ENCODE measurements at regions not wholly inside any gene's neighbourhood (a gene's known extent, or its start where the extent isn't known, plus 50 kb on each side); places are given as distances from the start of the nearest gene placed in this dataset.
A peak's percentile ranks its signal among the peaks of the same experiment; 100 is the strongest.

DNA sequence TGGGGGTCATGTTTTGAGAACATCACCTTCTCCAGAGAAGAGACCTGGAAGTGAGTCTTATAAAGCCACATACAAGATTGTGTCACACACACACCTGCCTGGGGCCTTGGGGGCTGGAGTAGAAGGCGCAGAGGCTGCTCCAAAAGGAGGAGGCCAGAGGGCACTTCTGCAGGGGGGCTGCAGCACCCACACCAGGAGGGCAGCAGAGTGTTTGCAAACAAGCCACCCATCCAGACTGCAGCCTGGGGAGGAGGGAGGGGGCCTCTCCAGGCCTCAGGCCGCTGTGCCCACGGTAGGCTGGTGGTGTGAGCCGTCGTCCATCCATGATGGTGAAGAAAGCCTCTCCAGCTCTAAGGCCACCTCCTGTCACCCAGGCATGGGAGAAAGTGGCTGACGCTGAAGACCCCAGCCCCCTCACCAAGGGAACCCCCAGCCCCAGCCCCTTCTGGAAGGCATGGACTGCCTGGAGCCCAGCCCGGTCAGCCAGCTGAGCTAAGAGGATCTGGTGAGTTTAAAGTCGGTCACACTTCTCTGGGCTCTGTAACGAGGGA lies 77.5 kb downstream of the FOXL3 start:
- Histone ChIP-seq H2BK5ac (ENCODE audit: low read length) (no peak overlapping the region), H3K9me3 (replicated peaks in 1 of 2; ENCODE audit: control insufficient read depth in 2 of 2, insufficient read depth in 1 of 2, low read depth in 1 of 2, low read length in 2 of 2) (peaks cover 0 to 3% of the 10 kb centered on the region in 2 donors), H2AK5ac (ENCODE audit: low read depth, low read length) (peak overlapping the region; percentile 65), H3K27ac (replicated peaks; ENCODE audit: low read length) (no peak overlapping the region), H3K18ac (ENCODE audit: low read length) (peak overlapping the region; percentile 72), H4K91ac (ENCODE audit: low read depth, low read length, poor library complexity) (no peak overlapping the region), H2BK12ac (ENCODE audit: low read length) (peak overlapping the region; percentile 46), H3K14ac (ENCODE audit: low read length) (no peak overlapping the region), H2AFZ (ENCODE audit: low read length) (no peak overlapping the region), H2BK15ac (ENCODE audit: low read length) (peak overlapping the region; percentile 83), H3K4ac (ENCODE audit: low read length) (no peak overlapping the region), H2BK120ac (ENCODE audit: low read depth, low read length) (no peak overlapping the region), H3K79me1 (ENCODE audit: low read depth, low read length) (peaks cover 4% of the 10 kb centered on the region), H3K9ac (ENCODE audit: low read depth, low read length, poor library complexity) (peak overlapping the region; percentile 3), H3K23ac (ENCODE audit: low read depth, low read length, poor library complexity) (no peak overlapping the region), H3K36me3 (replicated peaks in 1 of 2; ENCODE audit: control insufficient read depth in 2 of 2, insufficient read depth in 2 of 2, low read length in 2 of 2) (no peaks in the 10 kb centered on the region), H4K8ac (ENCODE audit: low read depth, low read length) (no peak overlapping the region), H3K4me1 (ENCODE audit: control insufficient read depth in 2 of 2, insufficient read depth in 1 of 2, low read depth in 1 of 2, low read length in 2 of 2) (no peaks in the 10 kb centered on the region), H3K4me3 (ENCODE audit: low read length in 2 of 2) (no peak overlapping the region), H3K4me2 (ENCODE audit: insufficient read depth, low read length, poor library complexity, severe bottlenecking) (no peak overlapping the region), H3K27me3 (ENCODE audit: control insufficient read depth in 3 of 3, insufficient read depth in 3 of 3, low read depth in 1 of 3, low read length in 3 of 3) (peaks cover 0 to 11% (median 0%) of the 10 kb centered on the region in 3 experiments)
- no peak for DNase-seq (ENCODE audit: low spot score)
- WGBS, 2 donors (ENCODE audit: extremely low coverage in 2 of 2, insufficient read length in 2 of 2, insufficient replicate concordance in 1 of 2): no CpG with 5 or more reads among the region's 9 CpGs

DNA sequence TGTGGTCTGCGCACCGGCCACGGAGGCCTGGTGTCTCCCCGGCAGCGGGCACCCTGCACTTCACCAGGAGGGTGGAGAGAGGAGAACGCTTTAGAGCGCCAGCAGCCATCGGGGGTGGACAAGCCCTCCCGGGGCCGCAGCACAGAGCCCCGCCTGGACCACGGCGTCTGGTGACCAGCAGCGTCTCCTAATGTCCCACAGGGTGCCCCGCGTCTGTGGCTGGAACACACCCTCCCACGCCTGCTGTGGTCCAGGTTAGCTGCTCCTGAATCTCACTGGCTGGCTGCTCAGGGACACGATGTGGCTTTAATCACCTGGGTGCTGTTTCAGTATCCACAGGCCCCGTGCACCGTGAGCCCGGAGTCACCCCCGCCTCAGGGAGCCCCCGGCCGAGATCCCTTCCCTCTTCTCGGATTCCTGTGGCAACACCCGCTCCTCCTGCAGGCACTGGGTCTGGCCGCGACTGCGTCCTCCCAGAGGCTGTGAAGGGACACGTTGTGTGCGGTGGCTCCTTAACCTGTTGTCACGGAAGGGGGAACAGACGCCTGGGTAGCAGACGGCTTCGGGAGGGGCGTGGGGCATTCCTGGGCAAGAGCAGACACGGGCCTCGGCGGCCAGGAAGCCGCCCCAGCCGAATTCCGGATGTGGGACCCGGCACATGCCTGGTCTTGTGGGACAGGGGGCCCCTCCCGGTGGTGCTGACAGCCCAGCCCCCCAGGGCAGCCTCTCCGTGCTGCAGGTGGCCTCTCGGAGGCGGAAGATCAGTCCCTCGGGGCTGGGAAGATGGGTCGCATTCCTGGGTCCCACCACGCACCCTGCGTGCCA lies 78.9 kb downstream of the FOXL3 start:
- Histone ChIP-seq H3K4me3 (ENCODE audit: low read length in 2 of 2) (no peak overlapping the region), H4K8ac (ENCODE audit: low read depth, low read length) (peak overlapping the region; percentile 75), H3K18ac (ENCODE audit: low read length) (peak overlapping the region; percentile 89), H3K4ac (ENCODE audit: low read length) (peak overlapping the region; percentile 87), H3K9me3 (replicated peaks in 1 of 2; ENCODE audit: control insufficient read depth in 2 of 2, insufficient read depth in 1 of 2, low read depth in 1 of 2, low read length in 2 of 2) (no peaks in the 10 kb centered on the region), H3K14ac (ENCODE audit: low read length) (peak overlapping the region; percentile 84), H2BK15ac (ENCODE audit: low read length) (peak overlapping the region; percentile 82), H2BK12ac (ENCODE audit: low read length) (peak overlapping the region; percentile 76), H3K9ac (ENCODE audit: low read depth, low read length, poor library complexity) (peak overlapping the region; percentile 54), H3K23ac (ENCODE audit: low read depth, low read length, poor library complexity) (peak overlapping the region; percentile 82), H3K36me3 (replicated peaks in 1 of 2; ENCODE audit: control insufficient read depth in 2 of 2, insufficient read depth in 2 of 2, low read length in 2 of 2) (no peaks in the 10 kb centered on the region), H2BK5ac (ENCODE audit: low read length) (no peak overlapping the region), H2AK5ac (ENCODE audit: low read depth, low read length) (peak overlapping the region; percentile 87), H3K27ac (replicated peaks; ENCODE audit: low read length) (no peak overlapping the region), H3K79me1 (ENCODE audit: low read depth, low read length) (peaks cover 4% of the 10 kb centered on the region), H3K4me2 (ENCODE audit: insufficient read depth, low read length, poor library complexity, severe bottlenecking) (no peak overlapping the region), H3K27me3 (ENCODE audit: control insufficient read depth in 3 of 3, insufficient read depth in 3 of 3, low read depth in 1 of 3, low read length in 3 of 3) (peaks cover 0 to 19% (median 0%) of the 10 kb centered on the region in 3 experiments), H2AFZ (ENCODE audit: low read length) (no peak overlapping the region), H3K4me1 (ENCODE audit: control insufficient read depth in 2 of 2, insufficient read depth in 1 of 2, low read depth in 1 of 2, low read length in 2 of 2) (peaks cover 0 to 12% of the 10 kb centered on the region in 2 donors), H4K91ac (ENCODE audit: low read depth, low read length, poor library complexity) (peak overlapping the region; percentile 3), H2BK120ac (ENCODE audit: low read depth, low read length) (peak overlapping the region; percentile 28)
- no CpG with 5 or more reads among the region's 51 CpGs for WGBS, 2 donors (ENCODE audit: extremely low coverage in 2 of 2, insufficient read length in 2 of 2, insufficient replicate concordance in 1 of 2)
- no peak for DNase-seq (ENCODE audit: low spot score)

DNA sequence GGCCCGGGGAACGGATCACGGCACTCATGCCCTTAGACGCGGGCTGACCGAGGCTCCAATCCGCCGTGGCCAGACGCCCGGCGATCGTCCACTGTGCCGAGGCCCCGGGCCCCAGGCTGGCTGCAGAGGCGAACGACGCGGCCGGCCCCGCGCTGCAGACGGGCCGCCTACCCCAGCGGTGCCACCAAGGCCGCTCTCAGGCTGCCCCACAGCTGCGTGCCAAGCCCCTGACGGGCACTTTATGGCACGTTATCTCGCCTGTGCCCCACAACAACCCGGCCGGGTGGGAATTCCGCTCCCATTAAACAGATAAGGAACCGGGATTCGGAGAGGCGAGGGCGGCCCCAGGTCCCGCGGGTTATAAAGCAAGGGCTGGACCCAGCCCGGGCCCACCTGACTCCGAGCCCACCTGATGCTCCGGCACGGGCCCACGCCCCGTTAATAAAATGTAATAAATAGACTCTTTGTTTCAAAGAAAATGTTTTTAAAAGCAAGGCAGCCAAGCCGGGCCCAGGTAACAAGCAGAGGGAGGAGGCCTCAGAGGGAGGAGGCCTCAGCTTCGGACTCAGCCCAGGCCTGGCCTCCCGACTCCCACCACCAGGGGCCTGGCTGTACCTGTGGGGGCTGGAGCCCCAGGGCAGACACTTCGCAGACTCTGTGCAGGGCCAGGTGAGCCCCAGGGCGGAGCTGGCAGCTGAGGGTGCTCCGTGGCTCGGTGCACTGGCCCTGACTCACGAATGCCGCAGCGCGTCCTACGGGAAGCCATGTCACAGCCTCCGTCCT lies 79.7 kb downstream of the FOXL3 start:
- WGBS, 2 donors (ENCODE audit: extremely low coverage in 2 of 2, insufficient read length in 2 of 2, insufficient replicate concordance in 1 of 2): no CpG with 5 or more reads among the region's 57 CpGs
- peak overlapping the region; percentile 75 for H4K8ac ChIP-seq (ENCODE audit: low read depth, low read length)
- H2BK15ac ChIP-seq (ENCODE audit: low read length): peak overlapping the region; percentile 77
- peak overlapping the region; percentile 89 for H3K18ac ChIP-seq (ENCODE audit: low read length)
- H3K4me3 ChIP-seq (ENCODE audit: low read length in 2 of 2): no peak overlapping the region
- H2BK120ac ChIP-seq (ENCODE audit: low read depth, low read length): peak overlapping the region; percentile 28
- no peak for DNase-seq (ENCODE audit: low spot score)
- peak overlapping the region; percentile 96 for H2AK5ac ChIP-seq (ENCODE audit: low read depth, low read length)
- H2AFZ ChIP-seq (ENCODE audit: low read length): no peak overlapping the region
- H4K91ac ChIP-seq (ENCODE audit: low read depth, low read length, poor library complexity): peak overlapping the region; percentile 3
- peak overlapping the region; percentile 49 for H3K14ac ChIP-seq (ENCODE audit: low read length)
- no peaks in the 10 kb centered on the region for H3K9me3 ChIP-seq (replicated peaks in 1 of 2; ENCODE audit: control insufficient read depth in 2 of 2, insufficient read depth in 1 of 2, low read depth in 1 of 2, low read length in 2 of 2)
- peaks cover 0 to 25% (median 0%) of the 10 kb centered on the region in 3 experiments for H3K27me3 ChIP-seq (ENCODE audit: control insufficient read depth in 3 of 3, insufficient read depth in 3 of 3, low read depth in 1 of 3, low read length in 3 of 3)
- H3K9ac ChIP-seq (ENCODE audit: low read depth, low read length, poor library complexity): no peak overlapping the region
- no peak overlapping the region for H2BK5ac ChIP-seq (ENCODE audit: low read length)
- H3K79me1 ChIP-seq (ENCODE audit: low read depth, low read length): peaks cover 4% of the 10 kb centered on the region
- H3K4me1 ChIP-seq (ENCODE audit: control insufficient read depth in 2 of 2, insufficient read depth in 1 of 2, low read depth in 1 of 2, low read length in 2 of 2): peaks cover 0 to 16% of the 10 kb centered on the region in 2 donors
- H3K27ac ChIP-seq (replicated peaks; ENCODE audit: low read length): no peak overlapping the region
- H3K4me2 ChIP-seq (ENCODE audit: insufficient read depth, low read length, poor library complexity, severe bottlenecking): no peak overlapping the region
- no peaks in the 10 kb centered on the region for H3K36me3 ChIP-seq (replicated peaks in 1 of 2; ENCODE audit: control insufficient read depth in 2 of 2, insufficient read depth in 2 of 2, low read length in 2 of 2)
- H3K23ac ChIP-seq (ENCODE audit: low read depth, low read length, poor library complexity): peak overlapping the region; percentile 82
- peak overlapping the region; percentile 87 for H3K4ac ChIP-seq (ENCODE audit: low read length)
- H2BK12ac ChIP-seq (ENCODE audit: low read length): peak overlapping the region; percentile 64

All from neuronal stem cell (in vitro differentiated cells).